Tibial nerve (tissue), 4 donors: ENCODE measurements at regions not wholly inside any gene's neighbourhood (a gene's known extent, or its start where the extent isn't known, plus 50 kb on each side); places are given as distances from the start of the nearest gene placed in this dataset.

Source experiments
- DNase-seq, 2 donors: peaks; one replicate each; pipeline ENCODE4 v3.0.0-alpha.2; 2019; ENCODE audit warnings: low spot score in 2 of 2
- H3K27ac ChIP-seq, 4 donors: fragments of 200-600 bp; sonication (generic) in 3 of 4; one replicate each; pipeline ENCODE4 v1.5.1; 2017 to 2019; ENCODE audit warnings: mild to moderate bottlenecking in 1 of 4
- H3K27me3 ChIP-seq, 2 donors: fragments of 200-600 bp; sonication (generic) in 1 of 2; one replicate each; pipeline versions ENCODE4 v1.5.1 to v1.6.0; 2017 to 2019
- H3K36me3 ChIP-seq, 3 donors: fragments of 200-600 bp; sonication (generic); one replicate each; pipeline ENCODE4 v1.5.1; 2018 to 2019
- H3K4me1 ChIP-seq, 4 donors: fragments of 200-600 bp; sonication (generic) in 3 of 4; one replicate each; pipeline ENCODE4 v1.5.1; 2017 to 2019
- H3K4me3 ChIP-seq, 4 donors: fragments of 200-600 bp; sonication (generic) in 3 of 4; one replicate each; pipeline ENCODE4 v1.5.1; 2017 to 2019; ENCODE audit warnings: mild to moderate bottlenecking in 1 of 4, moderate library complexity in 1 of 4
- H3K9me3 ChIP-seq, 4 donors: fragments of 200-600 bp; sonication (generic) in 3 of 4; one replicate each; pipeline ENCODE4 v1.5.1; 2017 to 2019
- CTCF ChIP-seq, 5 experiments: fragments of 200-600 bp in 3 of 5; fragments of 450-650 bp in 2 of 5; sonication (generic) in 3 of 5; IDR thresholded peaks; one replicate each; pipeline ENCODE4 v1.5.1; 2016 to 2019; ENCODE audit warnings: antibody characterized with exemption in 5 of 5, mild to moderate bottlenecking in 3 of 5, moderate library complexity in 2 of 5
- EP300 ChIP-seq, 2 donors: sonication (generic); formaldehyde crosslinking; IDR thresholded peaks; one replicate each; pipeline ENCODE4 v1.6.1; 2017; ENCODE audit warnings: antibody characterized with exemption in 2 of 2, mild to moderate bottlenecking in 1 of 2
- POLR2A ChIP-seq, 2 donors: fragments of 450-650 bp; IDR thresholded peaks; one replicate each; pipeline ENCODE4 v1.6.1; 2017; ENCODE audit warnings: antibody characterized with exemption in 2 of 2, mild to moderate bottlenecking in 2 of 2, moderate library complexity in 2 of 2
- WGBS, 2 donors: methylation state at CpG; one replicate each; pipeline ENCODE4 v1.1.5; 2018; 5-methylcytosine and 5-hydroxymethylcytosine counted together

- Histone ChIP-seq H3K36me3 (peaks cover 0 to 3% (median 0%) of the 10 kb centered on the region in 3 donors), H3K27me3 (no peaks in the 10 kb centered on the region), H3K4me1 (peaks cover 0 to 38% (median 6%) of the 10 kb centered on the region in 4 donors), H3K9me3 (no peaks in the 10 kb centered on the region), H3K27ac (peak overlapping the region; percentile 20 to 89 (median 81)), H3K4me3 (no peak overlapping the region)
- 84 to 87% methylated on average over 20 to 21 of the region's 24 CpGs for WGBS, 2 donors
- no peak for DNase-seq
- TF ChIP-seq CTCF (IDR thresholded peaks at IDR 0.05) (no peak), EP300 (IDR thresholded peaks at IDR 0.05) (no peak), POLR2A (IDR thresholded peaks at IDR 0.05) (no peak)
Observed at GRCh38 chr7:155884225-155885166, 72.2 kb upstream of the SHH start.

DNA sequence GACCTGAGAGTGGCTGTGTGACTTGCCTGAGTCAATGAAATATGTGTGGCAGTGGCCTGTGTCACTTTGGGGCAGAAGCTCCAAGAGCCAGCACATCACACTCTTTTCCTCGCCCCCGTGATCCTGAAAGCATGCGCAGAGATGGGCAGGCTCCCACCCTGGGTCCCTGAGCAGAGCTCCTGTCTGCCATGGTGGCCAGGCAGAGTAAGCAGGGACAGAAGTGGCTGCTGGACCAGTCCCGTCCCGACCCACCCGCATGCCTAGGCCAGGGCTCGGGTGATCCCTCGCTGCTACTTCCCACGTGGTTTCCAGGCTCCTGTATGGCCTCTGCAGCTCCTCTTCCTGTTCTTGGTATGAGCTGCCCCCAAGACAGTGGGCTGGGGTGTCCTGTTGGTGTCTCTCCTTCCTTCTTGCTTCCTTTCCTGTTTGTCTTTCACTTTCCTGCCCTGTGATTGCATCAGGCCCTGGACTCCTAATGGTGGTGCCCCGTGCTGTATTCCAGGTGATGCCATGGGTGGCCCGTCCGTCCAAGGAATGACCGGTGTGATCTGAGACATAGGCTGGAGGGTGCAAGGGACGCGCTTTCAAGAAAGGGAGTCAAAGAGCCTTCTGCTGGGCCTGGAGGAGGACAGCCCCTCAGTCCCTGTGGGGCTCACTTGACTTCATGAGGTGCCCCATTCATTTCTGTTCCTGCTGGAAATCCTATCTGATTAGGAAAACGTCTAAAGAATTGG, 71.4 kb upstream of the SHH start:
- no peaks in the 10 kb centered on the region for H3K27me3 ChIP-seq
- H3K4me3 ChIP-seq: no peak overlapping the region
- DNase-seq: no peak
- H3K9me3 ChIP-seq: no peaks in the 10 kb centered on the region
- peak overlapping the region in 3 of 4 donors; percentile 10 to 89 (median 87) for H3K27ac ChIP-seq
- TF ChIP-seq POLR2A (IDR thresholded peaks at IDR 0.05) (no peak), CTCF (IDR thresholded peaks at IDR 0.05) (no peak), EP300 (IDR thresholded peaks at IDR 0.05) (no peak)
- H3K36me3 ChIP-seq: no peaks in the 10 kb centered on the region
- peaks cover 0 to 38% (median 6%) of the 10 kb centered on the region in 4 donors for H3K4me1 ChIP-seq
- 86 to 88% methylated on average over 16 of the region's 16 CpGs for WGBS, 2 donors

DNA sequence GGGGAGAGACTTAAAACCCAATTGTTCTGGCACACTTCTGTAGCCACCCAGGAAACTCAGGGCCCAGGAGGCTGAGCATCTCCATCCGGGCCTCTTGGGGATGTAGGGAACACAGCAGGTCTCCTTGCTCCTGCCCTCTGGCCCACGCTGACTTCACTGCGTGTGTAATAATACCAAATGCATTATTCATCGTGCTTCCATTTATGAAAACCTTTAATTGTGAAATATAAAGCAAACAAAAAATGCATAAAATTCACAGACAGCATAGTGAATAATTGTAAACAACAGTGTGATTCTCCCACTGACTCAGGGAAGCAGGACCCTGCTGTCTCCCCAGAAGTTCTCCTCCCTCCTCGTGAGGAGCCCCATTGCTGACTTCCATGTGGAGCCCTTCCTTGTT, 70.3 kb upstream of the SHH start:
- TF ChIP-seq CTCF (IDR thresholded peaks at IDR 0.05) (no peak), POLR2A (IDR thresholded peaks at IDR 0.05) (no peak), EP300 (IDR thresholded peaks at IDR 0.05) (no peak)
- H3K4me3 ChIP-seq: no peak overlapping the region
- H3K36me3 ChIP-seq: no peaks in the 10 kb centered on the region
- WGBS, 2 donors: 47 to 56% methylated on average over 5 of the region's 5 CpGs
- H3K27ac ChIP-seq: peak overlapping the region in 2 of 4 donors; percentile 87 to 89
- H3K9me3 ChIP-seq: no peaks in the 10 kb centered on the region
- peaks cover 0 to 38% (median 6%) of the 10 kb centered on the region in 4 donors for H3K4me1 ChIP-seq
- H3K27me3 ChIP-seq: no peaks in the 10 kb centered on the region
- no peak for DNase-seq

DNA sequence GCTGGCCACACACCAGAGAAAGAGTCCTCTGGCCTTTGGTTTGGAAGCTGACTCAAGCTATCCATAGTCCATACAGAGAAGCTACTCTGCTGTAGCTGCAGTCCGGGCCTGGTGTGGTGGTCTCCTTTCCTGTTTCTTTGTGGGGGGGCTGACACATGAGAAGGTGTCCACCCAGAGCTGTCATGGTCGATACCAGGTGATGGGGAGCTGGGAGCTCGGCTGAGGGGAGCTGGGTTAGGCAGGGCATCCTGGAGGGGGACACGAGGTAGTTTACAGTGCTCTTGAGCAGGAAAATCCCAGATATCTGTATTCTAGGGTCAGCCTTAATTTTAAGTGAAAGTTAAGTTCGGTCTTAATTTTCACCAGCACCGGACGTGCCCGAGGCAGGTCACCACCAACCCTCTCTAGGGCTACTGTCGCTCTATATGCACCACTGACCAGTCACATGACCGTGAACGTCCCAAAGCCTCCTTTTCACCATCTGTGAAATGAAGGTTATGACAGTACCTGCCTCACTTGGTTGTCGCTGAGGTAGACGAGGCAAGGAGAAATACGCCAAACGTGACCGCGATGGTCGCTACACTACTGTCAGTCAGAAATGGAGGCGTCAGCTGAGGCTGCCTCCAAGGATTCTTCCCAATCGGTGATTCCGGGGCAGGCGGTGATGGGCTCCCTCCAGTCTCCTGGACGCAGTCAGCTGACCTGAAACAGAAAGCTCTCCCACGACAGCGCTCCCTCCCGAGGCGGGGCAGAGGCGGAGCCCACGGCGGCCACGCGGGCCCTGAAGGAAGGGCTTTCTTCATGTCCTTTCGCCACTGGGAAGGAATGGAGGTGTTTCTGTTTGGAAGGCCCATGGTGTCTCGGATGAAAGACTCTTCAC, 69.4 kb upstream of the SHH start:
- 90 to 91% methylated on average over 34 of the region's 34 CpGs for WGBS, 2 donors
- Histone ChIP-seq H3K27ac (peak overlapping the region in 2 of 4 donors; percentile 87 to 89), H3K4me1 (peaks cover 0 to 36% (median 6%) of the 10 kb centered on the region in 4 donors), H3K36me3 (no peaks in the 10 kb centered on the region), H3K4me3 (no peak overlapping the region), H3K27me3 (no peaks in the 10 kb centered on the region), H3K9me3 (no peaks in the 10 kb centered on the region)
- no peak for TF ChIP-seq POLR2A (IDR thresholded peaks at IDR 0.05)
- TF ChIP-seq EP300 (IDR thresholded peaks at IDR 0.05): no peak
- no peak for TF ChIP-seq CTCF (IDR thresholded peaks at IDR 0.05)
- no peak for DNase-seq
